BLaER1 (cell line): ENCODE measurements at regions not wholly inside any gene's neighbourhood (a gene's known extent, or its start where the extent isn't known, plus 50 kb on each side); places are given as distances from the start of the nearest gene placed in this dataset.
"Not testable (repeated sequence)": the region's sequence is repeated elsewhere in the genome, so short reads cannot be mapped to it uniquely, and the experiment has no call there.

Source experiments
- H3K27ac ChIP-seq: shearing (Covaris generic); formaldehyde crosslinking; 2 replicates; pipeline ENCODE4 v1.8.1; 2022
- H3K27me3 ChIP-seq: shearing (Covaris generic); formaldehyde crosslinking; 2 replicates; pipeline ENCODE4 v1.8.1; 2022
- H3K36me3 ChIP-seq: shearing (Covaris generic); formaldehyde crosslinking; 2 replicates; pipeline ENCODE4 v1.8.1; 2022
- H3K4me1 ChIP-seq: shearing (Covaris generic); formaldehyde crosslinking; 2 replicates; pipeline ENCODE4 v1.8.1; 2022
- H3K4me2 ChIP-seq: shearing (Covaris generic); formaldehyde crosslinking; 2 replicates; pipeline ENCODE4 v1.8.1; 2022
- H3K4me3 ChIP-seq: shearing (Covaris generic); formaldehyde crosslinking; 2 replicates; pipeline ENCODE4 v1.8.1; 2022
- H3K9ac ChIP-seq: shearing (Covaris generic); formaldehyde crosslinking; 2 replicates; pipeline ENCODE4 v1.8.1; 2022
- H3K9me3 ChIP-seq: shearing (Covaris generic); formaldehyde crosslinking; 2 replicates; pipeline ENCODE4 v1.8.1; 2022
- H4K20me1 ChIP-seq: shearing (Covaris generic); formaldehyde crosslinking; 2 replicates; pipeline ENCODE4 v1.8.1; 2022
- Cebpa-rat ChIP-seq: shearing (Covaris generic); IDR thresholded peaks from 2 replicates; pipeline ENCODE4 v1.8.1; 2022

- Histone ChIP-seq H3K4me3 (no peak overlapping the region), H3K9me3 (peaks cover 28% of the 10 kb centered on the region), H3K36me3 (no peaks in the 10 kb centered on the region), H3K9ac (no peak overlapping the region), H3K27me3 (no peaks in the 10 kb centered on the region), H3K4me1 (no peaks in the 10 kb centered on the region), H3K4me2 (no peak overlapping the region), H3K27ac (no peak overlapping the region), H4K20me1 (no peaks in the 10 kb centered on the region)
- TF ChIP-seq Cebpa-rat, result no peak
Measured at GRCh38 chr5:1737790-1738405, 61.7 kb downstream of the MRPL36 start.

- Histone ChIP-seq H3K4me1 (no peaks in the 10 kb centered on the region), H3K9me3 (peaks cover 20% of the 10 kb centered on the region), H3K9ac (no peak overlapping the region), H3K27me3 (no peaks in the 10 kb centered on the region), H3K27ac (no peak overlapping the region), H3K36me3 (no peaks in the 10 kb centered on the region), H4K20me1 (no peaks in the 10 kb centered on the region), H3K4me2 (no peak overlapping the region), H3K4me3 (no peak overlapping the region)
- no peak for TF ChIP-seq Cebpa-rat
Measured at GRCh38 chr5:1736889-1737711, 62.5 kb downstream of the MRPL36 start.

- Histone ChIP-seq H3K9me3 (peaks cover 9% of the 10 kb centered on the region), H3K27me3 (no peaks in the 10 kb centered on the region), H3K27ac (no peak overlapping the region), H3K4me1 (no peaks in the 10 kb centered on the region), H3K4me2 (no peak overlapping the region), H4K20me1 (no peaks in the 10 kb centered on the region), H3K9ac (no peak overlapping the region), H3K4me3 (no peak overlapping the region), H3K36me3 (no peaks in the 10 kb centered on the region)
- no peak for TF ChIP-seq Cebpa-rat
Measured at GRCh38 chr5:1736065-1736464, 63.6 kb downstream of the MRPL36 start.

GRCh38 chr5:1735320-1735970 lies 64.2 kb downstream of the MRPL36 start:
- no peak overlapping the region for H3K4me3 ChIP-seq
- peaks cover 4% of the 10 kb centered on the region for H3K4me1 ChIP-seq
- H3K27me3 ChIP-seq, result no peaks in the 10 kb centered on the region
- no peak overlapping the region for H3K9ac ChIP-seq
- H3K27ac ChIP-seq, result no peak overlapping the region
- TF ChIP-seq Cebpa-rat, result no peak
- H3K4me2 ChIP-seq, result no peak overlapping the region
- H3K9me3 ChIP-seq, result peaks cover 9% of the 10 kb centered on the region
- H4K20me1 ChIP-seq, result no peaks in the 10 kb centered on the region
- H3K36me3 ChIP-seq, result no peaks in the 10 kb centered on the region

- H3K9ac ChIP-seq, result no peak overlapping the region
- TF ChIP-seq Cebpa-rat, result no peak
- H3K27me3 ChIP-seq, result no peaks in the 10 kb centered on the region
Measured at GRCh38 chr5:1734908-1735289, 64.7 kb downstream of the MRPL36 start.

GRCh38 chr5:1734271-1734907 lies 65.2 kb downstream of the MRPL36 start:
- no peaks in the 10 kb centered on the region for H3K27me3 ChIP-seq
- H3K4me1 ChIP-seq, result peaks cover 11% of the 10 kb centered on the region
- no peaks in the 10 kb centered on the region for H4K20me1 ChIP-seq
- H3K4me3 ChIP-seq, result no peak overlapping the region
- no peak for TF ChIP-seq Cebpa-rat
- no peak overlapping the region for H3K4me2 ChIP-seq
- H3K9me3 ChIP-seq, result peaks cover 2% of the 10 kb centered on the region; the same call in 1 of the 2 replicates
- H3K36me3 ChIP-seq, result no peaks in the 10 kb centered on the region
- no peak overlapping the region for H3K27ac ChIP-seq
- H3K9ac ChIP-seq, result no peak overlapping the region

More at GRCh38 chr5:1734908-1735289, 64.7 kb downstream of the MRPL36 start:
- Histone ChIP-seq H3K36me3 (no peaks in the 10 kb centered on the region), H3K9me3 (peaks cover 7% of the 10 kb centered on the region), H3K4me3 (no peak overlapping the region), H3K4me1 (peaks cover 10% of the 10 kb centered on the region), H3K4me2 (no peak overlapping the region), H4K20me1 (no peaks in the 10 kb centered on the region), H3K27ac (no peak overlapping the region)

- Histone ChIP-seq H3K27me3 (no peaks in the 10 kb centered on the region), H3K9ac (no peak overlapping the region), H3K4me2 (no peak overlapping the region), H4K20me1 (no peaks in the 10 kb centered on the region), H3K4me1 (peaks cover 11% of the 10 kb centered on the region), H3K4me3 (no peak overlapping the region), H3K9me3 (no peaks in the 10 kb centered on the region), H3K36me3 (no peaks in the 10 kb centered on the region), H3K27ac (no peak overlapping the region)
- no peak for TF ChIP-seq Cebpa-rat
Measured at GRCh38 chr5:1733369-1733768, 66.3 kb downstream of the MRPL36 start.

- no peaks in the 10 kb centered on the region for H3K9me3 ChIP-seq
- H3K4me1 ChIP-seq, result peaks cover 11% of the 10 kb centered on the region
- no peaks in the 10 kb centered on the region for H3K36me3 ChIP-seq
- no peaks in the 10 kb centered on the region for H3K27me3 ChIP-seq
- H3K4me3 ChIP-seq, result no peak overlapping the region
- H4K20me1 ChIP-seq, result no peaks in the 10 kb centered on the region
- no peak overlapping the region for H3K27ac ChIP-seq
- H3K9ac ChIP-seq, result no peak overlapping the region
- H3K4me2 ChIP-seq, result no peak overlapping the region
- no peak for TF ChIP-seq Cebpa-rat
Measured at GRCh38 chr5:1732945-1733344, 66.7 kb downstream of the MRPL36 start.

- Histone ChIP-seq H3K36me3 (no peaks in the 10 kb centered on the region), H3K4me1 (peaks cover 11% of the 10 kb centered on the region), H3K4me2 (no peak overlapping the region), H3K9me3 (no peaks in the 10 kb centered on the region), H3K9ac (no peak overlapping the region), H4K20me1 (no peaks in the 10 kb centered on the region), H3K27ac (no peak overlapping the region), H3K27me3 (no peaks in the 10 kb centered on the region), H3K4me3 (no peak overlapping the region)
- no peak for TF ChIP-seq Cebpa-rat
Measured at GRCh38 chr5:1732238-1732941, 67.2 kb downstream of the MRPL36 start.

- not testable (repeated sequence) for H3K9me3 ChIP-seq, H3K4me3 ChIP-seq, H4K20me1 ChIP-seq, H3K27me3 ChIP-seq, H3K36me3 ChIP-seq, H3K4me2 ChIP-seq, H3K27ac ChIP-seq, H3K9ac ChIP-seq
- H3K4me1 ChIP-seq, result peaks cover 11% of the 10 kb centered on the region
Measured at GRCh38 chr5:1731855-1732237, 67.8 kb downstream of the MRPL36 start.
